ENCODE measurements at regions not wholly inside any gene's neighbourhood (a gene's known extent, or its start where the extent isn't known, plus 50 kb on each side); places are given as distances from the start of the nearest gene placed in this dataset.

GRCh38 chrX:151476604-151477303, 79.7 kb downstream of the VMA21 start:
- in situ Hi-C loops (cut with HindIII; ENCODE audit: low pct_unique_long_range_greater_than_20kb, low sequenced_read_pairs) = no loop called here
- no peak for DNase-seq (ENCODE audit: low read depth)

GRCh38 chrX:151478058-151478457, 81.1 kb downstream of the VMA21 start:
- in situ Hi-C loops (cut with HindIII; ENCODE audit: low pct_unique_long_range_greater_than_20kb, low sequenced_read_pairs) = no loop called here
- no peak for DNase-seq (ENCODE audit: low read depth)

GRCh38 chrX:151488677-151489076, 74.8 kb upstream of the PASD1 start:
- peak; percentile 3 for DNase-seq (ENCODE audit: low read depth)

GRCh38 chrX:151505796-151506195, 57.7 kb upstream of the PASD1 start:
- in situ Hi-C loops (cut with HindIII; ENCODE audit: low pct_unique_long_range_greater_than_20kb, low sequenced_read_pairs) = no loop called here
- no peak for DNase-seq (ENCODE audit: low read depth)

More at GRCh38 chrX:151488677-151489076, 74.8 kb upstream of the PASD1 start:
- in situ Hi-C loops (cut with HindIII; ENCODE audit: low pct_unique_long_range_greater_than_20kb, low sequenced_read_pairs) = no loop called here

- DNase-seq (ENCODE audit: low read depth) = no peak
- in situ Hi-C loops (cut with HindIII; ENCODE audit: low pct_unique_long_range_greater_than_20kb, low sequenced_read_pairs) = no loop called here
Observed at GRCh38 chrX:151510203-151510602, 53.3 kb upstream of the PASD1 start.

- in situ Hi-C loops (cut with HindIII; ENCODE audit: low pct_unique_long_range_greater_than_20kb, low sequenced_read_pairs) = no loop called here
- no peak for DNase-seq (ENCODE audit: low read depth)
Observed at GRCh38 chrX:151513472-151513871, 50.0 kb upstream of the PASD1 start.

All from Caki2 (cell line).